ENCODE measurements at regions not wholly inside any gene's neighbourhood (a gene's known extent, or its start where the extent isn't known, plus 50 kb on each side); places are given as distances from the start of the nearest gene placed in this dataset.

GRCh38 chr2:19264852-19265251, 93.6 kb downstream of the OSR1 start:
- Histone ChIP-seq H3K27me3 (no peaks in the 10 kb centered on the region), H3K4me3 (ENCODE audit: low read depth, low read length) (no peak overlapping the region), H3K9me3 (no peaks in the 10 kb centered on the region), H3K4me1 (no peaks in the 10 kb centered on the region), H3K36me3 (no peaks in the 10 kb centered on the region)
- no peak for TF ChIP-seq CTCF (IDR thresholded peaks at IDR 0.05; ENCODE audit: low read depth, low read length)
- DNase-seq = no peak

GRCh38 chr2:19262150-19262549, 96.3 kb downstream of the OSR1 start:
- H3K36me3 ChIP-seq = no peaks in the 10 kb centered on the region
- H3K9me3 ChIP-seq = no peaks in the 10 kb centered on the region
- no peak for TF ChIP-seq CTCF (IDR thresholded peaks at IDR 0.05; ENCODE audit: low read depth, low read length)
- H3K4me1 ChIP-seq = no peaks in the 10 kb centered on the region
- H3K4me3 ChIP-seq (ENCODE audit: low read depth, low read length) = no peak overlapping the region
- H3K27me3 ChIP-seq = no peaks in the 10 kb centered on the region
- DNase-seq = no peak

GRCh38 chr2:19261061-19261460, 97.4 kb downstream of the OSR1 start:
- H3K9me3 ChIP-seq = no peaks in the 10 kb centered on the region
- H3K4me1 ChIP-seq = no peaks in the 10 kb centered on the region
- no peak for DNase-seq
- no peaks in the 10 kb centered on the region for H3K27me3 ChIP-seq
- no peak overlapping the region for H3K4me3 ChIP-seq (ENCODE audit: low read depth, low read length)
- TF ChIP-seq CTCF (IDR thresholded peaks at IDR 0.05; ENCODE audit: low read depth, low read length) = no peak
- H3K36me3 ChIP-seq = no peaks in the 10 kb centered on the region

GRCh38 chr2:19256121-19256601, 102.3 kb downstream of the OSR1 start:
- H3K36me3 ChIP-seq = no peaks in the 10 kb centered on the region
- no peak for DNase-seq
- TF ChIP-seq CTCF (IDR thresholded peaks at IDR 0.05; ENCODE audit: low read depth, low read length) = no peak
- no peaks in the 10 kb centered on the region for H3K4me1 ChIP-seq
- no peaks in the 10 kb centered on the region for H3K27me3 ChIP-seq
- no peaks in the 10 kb centered on the region for H3K9me3 ChIP-seq
- H3K4me3 ChIP-seq (ENCODE audit: low read depth, low read length) = no peak overlapping the region

- no peaks in the 10 kb centered on the region for H3K36me3 ChIP-seq
- no peak for DNase-seq
- no peak for TF ChIP-seq CTCF (IDR thresholded peaks at IDR 0.05; ENCODE audit: low read depth, low read length)
- H3K4me3 ChIP-seq (ENCODE audit: low read depth, low read length) = no peak overlapping the region
- no peaks in the 10 kb centered on the region for H3K9me3 ChIP-seq
- H3K27me3 ChIP-seq = no peaks in the 10 kb centered on the region
- H3K4me1 ChIP-seq = no peaks in the 10 kb centered on the region
Measured at GRCh38 chr2:19255481-19255880, 102.9 kb downstream of the OSR1 start.

- no peaks in the 10 kb centered on the region for H3K9me3 ChIP-seq
- no peak for TF ChIP-seq CTCF (IDR thresholded peaks at IDR 0.05; ENCODE audit: low read depth, low read length)
- no peak for DNase-seq
Measured at GRCh38 chr2:19251554-19251953, 106.9 kb downstream of the OSR1 start.

More at GRCh38 chr2:19251554-19251953, 106.9 kb downstream of the OSR1 start:
- H3K4me3 ChIP-seq (ENCODE audit: low read depth, low read length) = no peak overlapping the region
- H3K36me3 ChIP-seq = no peaks in the 10 kb centered on the region
- no peaks in the 10 kb centered on the region for H3K27me3 ChIP-seq
- H3K4me1 ChIP-seq = no peaks in the 10 kb centered on the region

Data from BE2C (cell line).